AG10803 (cell line): ENCODE measurements at regions not wholly inside any gene's neighbourhood (a gene's known extent, or its start where the extent isn't known, plus 50 kb on each side); places are given as distances from the start of the nearest gene placed in this dataset.

Experiments
- DNase-seq: peaks from one replicate; pipeline ENCODE4 v3.0.0; 2010; ENCODE audit warnings: low read depth
- H3K4me3 ChIP-seq: 2 replicates; pipeline ENCODE4 v1.5.1; 2011; ENCODE audit warnings: mild to moderate bottlenecking, low read length, control low read depth
- TF ChIP-seq, protein P1 (sequence below): conservative IDR thresholded peaks from 2 replicates; pipeline ENCODE4 v1.5.1; 2011; ENCODE audit warnings: mild to moderate bottlenecking, low read length, control low read depth, inconsistent platforms

GRCh38 chr15:92224843-92225242 lies 168.8 kb upstream of the ST8SIA2 start:
- no peak for DNase-seq
- no peak overlapping the region for H3K4me3 ChIP-seq
- TF ChIP-seq, protein P1, sequence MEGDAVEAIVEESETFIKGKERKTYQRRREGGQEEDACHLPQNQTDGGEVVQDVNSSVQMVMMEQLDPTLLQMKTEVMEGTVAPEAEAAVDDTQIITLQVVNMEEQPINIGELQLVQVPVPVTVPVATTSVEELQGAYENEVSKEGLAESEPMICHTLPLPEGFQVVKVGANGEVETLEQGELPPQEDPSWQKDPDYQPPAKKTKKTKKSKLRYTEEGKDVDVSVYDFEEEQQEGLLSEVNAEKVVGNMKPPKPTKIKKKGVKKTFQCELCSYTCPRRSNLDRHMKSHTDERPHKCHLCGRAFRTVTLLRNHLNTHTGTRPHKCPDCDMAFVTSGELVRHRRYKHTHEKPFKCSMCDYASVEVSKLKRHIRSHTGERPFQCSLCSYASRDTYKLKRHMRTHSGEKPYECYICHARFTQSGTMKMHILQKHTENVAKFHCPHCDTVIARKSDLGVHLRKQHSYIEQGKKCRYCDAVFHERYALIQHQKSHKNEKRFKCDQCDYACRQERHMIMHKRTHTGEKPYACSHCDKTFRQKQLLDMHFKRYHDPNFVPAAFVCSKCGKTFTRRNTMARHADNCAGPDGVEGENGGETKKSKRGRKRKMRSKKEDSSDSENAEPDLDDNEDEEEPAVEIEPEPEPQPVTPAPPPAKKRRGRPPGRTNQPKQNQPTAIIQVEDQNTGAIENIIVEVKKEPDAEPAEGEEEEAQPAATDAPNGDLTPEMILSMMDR = no peak

DNA sequence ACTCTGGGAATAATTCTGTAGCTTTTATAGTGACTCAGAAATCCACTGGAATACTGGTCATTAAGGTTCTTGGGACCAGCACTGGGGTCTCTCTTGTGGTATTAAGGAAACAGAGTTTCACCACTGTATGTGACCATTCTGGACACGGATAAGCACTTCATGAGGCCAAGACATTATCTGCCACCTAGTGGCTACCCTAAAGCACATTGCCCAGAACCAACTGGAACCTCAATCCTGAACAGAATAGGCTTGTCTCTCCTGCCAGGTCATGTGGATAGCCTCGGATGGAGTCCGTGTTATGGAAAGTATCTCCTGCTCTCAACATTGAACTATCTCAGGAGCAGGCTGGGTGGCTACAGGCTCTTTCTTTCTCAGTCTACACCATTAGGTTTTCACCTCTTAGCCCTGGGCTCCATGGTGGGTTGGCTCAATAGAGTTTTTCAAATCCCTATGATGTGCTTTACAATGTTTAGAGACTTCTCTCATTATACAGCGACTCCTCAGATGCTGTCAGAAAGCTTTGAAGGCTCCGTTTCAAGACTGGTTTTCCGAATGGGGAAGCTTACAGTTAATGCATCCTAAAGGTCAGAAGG lies 167.6 kb upstream of the ST8SIA2 start:
- TF ChIP-seq, protein P1 = peak; percentile 72
- DNase-seq = peak; percentile 43
- H3K4me3 ChIP-seq = no peak overlapping the region

DNA sequence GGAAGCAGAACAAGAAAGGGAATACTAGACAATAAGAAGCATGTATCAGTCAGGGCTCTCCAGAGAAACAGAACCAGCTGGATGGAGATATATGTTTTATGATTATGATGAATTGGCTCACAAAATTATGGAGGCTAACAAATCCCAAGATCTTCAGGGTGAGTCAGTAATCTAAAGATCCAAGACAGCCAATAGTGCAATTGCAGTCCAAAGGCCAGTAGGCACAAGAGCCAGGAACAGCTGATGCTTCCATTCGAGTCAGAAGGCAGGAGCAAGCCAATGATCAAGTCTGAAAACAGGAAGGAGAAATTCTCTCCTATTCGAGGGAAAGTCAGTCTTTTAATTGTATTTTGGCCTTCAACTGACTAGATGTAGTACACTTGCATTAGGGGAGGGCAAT lies 164.9 kb upstream of the ST8SIA2 start:
- no peak for DNase-seq
- no peak overlapping the region for H3K4me3 ChIP-seq
- TF ChIP-seq, protein P1 = no peak

DNA sequence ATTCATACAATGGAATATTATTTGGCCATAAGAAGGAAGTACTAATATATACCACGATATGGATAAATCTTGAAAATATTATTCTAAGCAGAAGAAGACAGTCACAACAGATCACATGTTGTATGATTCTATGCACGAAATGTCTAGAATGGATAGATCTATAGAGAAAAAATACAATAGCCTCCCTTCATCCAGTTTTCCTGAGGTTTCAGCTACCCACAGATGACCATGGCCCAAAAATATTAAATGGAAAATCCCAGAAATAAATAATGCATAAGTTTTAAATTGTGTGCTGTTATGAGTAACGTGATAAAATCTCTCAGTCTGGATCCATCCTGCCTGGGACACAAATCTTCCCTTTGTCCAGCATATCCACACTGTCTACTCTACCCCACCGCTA lies 162.2 kb upstream of the ST8SIA2 start:
- no peak for DNase-seq
- no peak overlapping the region for H3K4me3 ChIP-seq
- TF ChIP-seq, protein P1 = no peak

- H3K4me3 ChIP-seq = no peak overlapping the region
- TF ChIP-seq, protein P1 = no peak
- no peak for DNase-seq
These were observed 161.4 kb upstream of the ST8SIA2 start for GRCh38 chr15:92232317-92232716.

DNA sequence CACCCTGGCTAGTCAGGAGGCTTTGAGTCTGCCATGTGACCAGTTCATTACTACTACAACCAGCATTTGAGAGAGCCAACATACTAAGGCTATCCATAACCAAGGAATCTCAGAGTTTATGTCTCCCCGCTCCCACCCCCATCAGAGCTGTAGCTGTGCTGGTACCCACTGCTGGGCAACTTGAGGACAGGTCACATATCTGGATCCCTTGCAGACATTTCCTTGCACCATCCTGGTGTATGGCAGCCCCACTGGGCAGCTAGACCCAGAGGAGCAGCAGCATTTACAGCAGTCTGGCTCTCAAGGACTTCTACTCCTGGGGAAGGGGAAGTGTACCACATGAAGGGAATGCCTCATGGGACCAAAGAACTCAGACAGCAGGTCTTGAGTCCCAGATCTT lies 160.8 kb upstream of the ST8SIA2 start:
- no peak for DNase-seq
- no peak overlapping the region for H3K4me3 ChIP-seq
- TF ChIP-seq, protein P1 = no peak

- TF ChIP-seq, protein P1 = no peak
- DNase-seq = no peak
- H3K4me3 ChIP-seq = no peak overlapping the region
These were observed 150.5 kb upstream of the ST8SIA2 start for GRCh38 chr15:92243227-92243626.
